Panc1 (cell line): ENCODE measurements at regions not wholly inside any gene's neighbourhood (a gene's known extent, or its start where the extent isn't known, plus 50 kb on each side); places are given as distances from the start of the nearest gene placed in this dataset.
"Not testable (repeated sequence)": the region's sequence is repeated elsewhere in the genome, so short reads cannot be mapped to it uniquely, and the experiment has no call there.

ENCODE experiments used
- CTCF ChIP-seq: fragments of 450-650 bp; IDR thresholded peaks from 2 replicates; pipeline ENCODE4 v1.5.1; 2017; ENCODE audit warnings: mild to moderate bottlenecking
- POLR2AphosphoS5 ChIP-seq: IDR thresholded peaks from 2 replicates; pipeline ENCODE4 v1.6.1; 2012; ENCODE audit warnings: mild to moderate bottlenecking, low read depth, low read length, moderate library complexity
- REST ChIP-seq, 2 experiments: IDR thresholded peaks; 2 replicates each; pipeline ENCODE4 v1.6.1; 2011 to 2012; ENCODE audit warnings: low read depth in 2 of 2, control low read depth in 1 of 2, low read length in 1 of 2, mild to moderate bottlenecking in 1 of 2, moderate library complexity in 1 of 2; ENCODE audit not compliant: insufficient read depth in 1 of 2
- TCF7L2 ChIP-seq: IDR thresholded peaks from 2 replicates; pipeline ENCODE4 v1.6.1; 2011; ENCODE audit warnings: mild to moderate bottlenecking, low read depth, low read length, inconsistent platforms

DNA sequence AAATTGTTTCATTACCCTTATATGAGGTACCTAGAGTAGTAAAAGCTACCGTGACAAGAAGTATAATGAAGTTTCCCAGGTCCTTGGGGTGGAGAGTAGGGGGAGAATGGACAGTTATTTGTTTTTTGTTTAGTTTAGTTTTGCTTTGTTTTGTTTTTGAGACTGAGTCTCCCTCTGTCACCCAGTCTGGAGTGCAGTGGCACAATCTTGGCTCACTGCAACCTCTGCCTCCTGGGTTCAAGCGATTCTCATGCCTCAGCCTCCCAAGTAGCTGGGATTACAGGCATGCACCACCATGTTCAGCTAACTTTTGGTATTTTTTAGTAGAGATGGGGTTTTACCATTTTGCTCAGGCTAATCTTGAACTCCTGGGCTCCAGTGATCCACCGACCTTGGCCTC, 94.2 kb downstream of the VPREB1 start:
- not testable (repeated sequence) for TF ChIP-seq CTCF; POLR2AphosphoS5; TCF7L2; REST (IDR thresholded peaks at IDR 0.05; ENCODE audit: insufficient read depth in 1 of 2, low read depth in 2 of 2, low read length in 1 of 2)
